H9 (cell line): ENCODE measurements at regions not wholly inside any gene's neighbourhood (a gene's known extent, or its start where the extent isn't known, plus 50 kb on each side); places are given as distances from the start of the nearest gene placed in this dataset.

Experiments
- DNase-seq: peaks from one replicate; pipeline ENCODE4 v3.0.0-alpha.2; 2017
- H2AFZ ChIP-seq: one replicate; pipeline ENCODE4 v1.6.1; 2013; ENCODE audit warnings: mild to moderate bottlenecking, low read length, control low read depth, moderate library complexity
- H2AK5ac ChIP-seq: 2 replicates; pipeline ENCODE4 v1.6.1; 2013; ENCODE audit warnings: low read length, control low read depth, mixed read lengths; ENCODE audit not compliant: insufficient read length
- H2BK120ac ChIP-seq: one replicate; pipeline ENCODE4 v1.6.1; 2013; ENCODE audit warnings: low read depth, mild to moderate bottlenecking, low read length, control low read depth, inconsistent platforms; ENCODE audit not compliant: poor library complexity, severe bottlenecking
- H2BK12ac ChIP-seq: 2 replicates; pipeline ENCODE4 v1.6.1; 2013; ENCODE audit warnings: low read length, control low read depth, mixed read lengths, low read depth; ENCODE audit not compliant: insufficient read length
- H2BK15ac ChIP-seq: 2 replicates; pipeline ENCODE4 v1.6.1; 2013; ENCODE audit warnings: low read depth, low read length, control low read depth
- H2BK20ac ChIP-seq: one replicate; pipeline ENCODE4 v1.6.1; 2013; ENCODE audit warnings: low read depth, mild to moderate bottlenecking, low read length, control low read depth, inconsistent platforms; ENCODE audit not compliant: poor library complexity, severe bottlenecking
- H2BK5ac ChIP-seq: 2 replicates; pipeline ENCODE4 v1.6.1; 2013; ENCODE audit warnings: low read length, control low read depth, mixed read lengths; ENCODE audit not compliant: insufficient read length
- H3K14ac ChIP-seq: 2 replicates; pipeline ENCODE4 v1.6.1; 2013; ENCODE audit warnings: low read length, control low read depth; ENCODE audit not compliant: insufficient read depth
- H3K18ac ChIP-seq: 2 replicates; pipeline ENCODE4 v1.6.1; 2013; ENCODE audit warnings: low read depth, mild to moderate bottlenecking, mixed read lengths, low read length, control low read depth; ENCODE audit not compliant: insufficient read length
- H3K23ac ChIP-seq: 2 replicates; pipeline ENCODE4 v1.6.1; 2013; ENCODE audit warnings: low read length, control low read depth, mixed read lengths, low read depth; ENCODE audit not compliant: insufficient read length
- H3K23me2 ChIP-seq: 2 replicates; pipeline ENCODE4 v1.6.1; 2013; ENCODE audit warnings: low read depth, mild to moderate bottlenecking, mixed read lengths, low read length, control low read depth; ENCODE audit not compliant: insufficient read length, poor library complexity, severe bottlenecking
- H3K27ac ChIP-seq: 2 replicates; pipeline ENCODE4 v1.5.1; 2013; ENCODE audit warnings: low read length, control low read depth, mixed read lengths, low read depth; ENCODE audit not compliant: insufficient read length
- H3K27me3 ChIP-seq: 2 replicates; pipeline ENCODE4 v1.6.1; 2013; ENCODE audit warnings: low read length, control low read depth, inconsistent platforms; ENCODE audit not compliant: insufficient read depth
- H3K4ac ChIP-seq: 2 replicates; pipeline ENCODE4 v1.6.1; 2013; ENCODE audit warnings: low read depth, mild to moderate bottlenecking, control low read depth, inconsistent platforms, low read length, moderate library complexity
- H3K4me1 ChIP-seq: 2 replicates; pipeline ENCODE4 v1.6.1; 2013; ENCODE audit warnings: low read length, control low read depth, inconsistent platforms; ENCODE audit not compliant: insufficient read depth
- H3K4me2 ChIP-seq: 2 replicates; pipeline ENCODE4 v1.6.1; 2013; ENCODE audit warnings: low read length, control low read depth, mixed read lengths; ENCODE audit not compliant: insufficient read length, insufficient read depth
- H3K56ac ChIP-seq: 2 replicates; pipeline ENCODE4 v1.6.1; 2013; ENCODE audit warnings: low read depth, mild to moderate bottlenecking, mixed read lengths, low read length, control low read depth; ENCODE audit not compliant: insufficient read length
- H3K79me1 ChIP-seq: 2 replicates; pipeline ENCODE4 v1.6.1; 2013; ENCODE audit warnings: low read depth, mild to moderate bottlenecking, moderate library complexity, low read length, control low read depth, inconsistent platforms; ENCODE audit not compliant: insufficient read depth, poor library complexity, severe bottlenecking
- H3K79me2 ChIP-seq: 2 replicates; pipeline ENCODE4 v1.6.1; 2013; ENCODE audit warnings: low read length, control low read depth, inconsistent platforms; ENCODE audit not compliant: insufficient read depth
- H3K9ac ChIP-seq: 2 replicates; pipeline ENCODE4 v1.6.1; 2013; ENCODE audit warnings: low read length, control low read depth, mixed read lengths; ENCODE audit not compliant: insufficient read length; ENCODE audit errors: extremely low read depth
- H3K9me3 ChIP-seq: one replicate; pipeline ENCODE4 v1.6.1; 2013; ENCODE audit warnings: low read depth, low read length, inconsistent platforms; ENCODE audit not compliant: control insufficient read depth
- H3T11ph ChIP-seq: one replicate; pipeline ENCODE4 v1.6.1; 2013; ENCODE audit warnings: mild to moderate bottlenecking, low read length, control low read depth, inconsistent platforms
- H4K20me1 ChIP-seq: one replicate; pipeline ENCODE4 v1.6.1; 2013; ENCODE audit not compliant: control insufficient read depth, insufficient read length, insufficient read depth
- H4K5ac ChIP-seq: 2 replicates; pipeline ENCODE4 v1.6.1; 2013; ENCODE audit warnings: low read depth, mild to moderate bottlenecking, mixed read lengths, low read length, control low read depth; ENCODE audit not compliant: insufficient read length
- H4K8ac ChIP-seq: replicated peaks from 2 replicates; pipeline ENCODE4 v1.6.1; 2013; ENCODE audit warnings: low read length, control low read depth, mixed read lengths, low read depth; ENCODE audit not compliant: insufficient read length
- H4K91ac ChIP-seq: 2 replicates; pipeline ENCODE4 v1.6.1; 2013; ENCODE audit warnings: low read depth, mild to moderate bottlenecking, moderate library complexity, mixed read lengths, low read length, control low read depth; ENCODE audit not compliant: insufficient read length
- H3K27ac Mint-ChIP-seq, 3 experiments: 2 replicates in 2 of 3; 3 replicates in 1 of 3; pipeline ENCODE4 v1.8.0; 2020 to 2021; ENCODE audit warnings: mixed read lengths in 3 of 3, mild to moderate bottlenecking in 1 of 3, moderate library complexity in 1 of 3
- H3K27me3 Mint-ChIP-seq: 2 replicates; pipeline ENCODE4 v1.8.0; 2021; ENCODE audit warnings: low read depth, mild to moderate bottlenecking, moderate library complexity, mixed read lengths
- H3K36me3 Mint-ChIP-seq, 3 experiments: 2 replicates in 2 of 3; 3 replicates in 1 of 3; pipeline ENCODE4 v1.8.0; 2020 to 2021; ENCODE audit warnings: low read depth in 3 of 3, mixed read lengths in 3 of 3; ENCODE audit not compliant: insufficient read depth in 1 of 3
- H3K4me1 Mint-ChIP-seq, 2 experiments: 2 replicates each; pipeline ENCODE4 v1.8.0; 2020; ENCODE audit warnings: mixed read lengths in 2 of 2
- H3K4me3 Mint-ChIP-seq, 2 experiments: 2 replicates in 1 of 2; 3 replicates in 1 of 2; pipeline ENCODE4 v1.8.0; 2020 to 2021; ENCODE audit warnings: mild to moderate bottlenecking in 2 of 2, mixed read lengths in 2 of 2, moderate library complexity in 1 of 2
- H3K9me3 Mint-ChIP-seq, 2 experiments: 2 replicates in 1 of 2; 3 replicates in 1 of 2; pipeline ENCODE4 v1.8.0; 2020; ENCODE audit warnings: mild to moderate bottlenecking in 2 of 2, mixed read lengths in 2 of 2, moderate library complexity in 1 of 2
- WGBS: extraction: QIAGEN DNeasy Blood & Tissue Kit; methylation state at CpG from one replicate; pipeline ENCODE4 v1.1.7; 2013; ENCODE audit warnings: missing lambda C conversion rate, low lambda C conversion rate, mixed read lengths; ENCODE audit not compliant: insufficient read length; ENCODE audit errors: extremely low coverage; 5-methylcytosine and 5-hydroxymethylcytosine counted together
- TF ChIP-seq, protein P1 (sequence below): fragments of 200-600 bp; sonication (generic); conservative IDR thresholded peaks from 3 replicates; pipeline ENCODE4 v1.8.0; 2021; ENCODE audit warnings: antibody characterized with exemption, mild to moderate bottlenecking

DNA sequence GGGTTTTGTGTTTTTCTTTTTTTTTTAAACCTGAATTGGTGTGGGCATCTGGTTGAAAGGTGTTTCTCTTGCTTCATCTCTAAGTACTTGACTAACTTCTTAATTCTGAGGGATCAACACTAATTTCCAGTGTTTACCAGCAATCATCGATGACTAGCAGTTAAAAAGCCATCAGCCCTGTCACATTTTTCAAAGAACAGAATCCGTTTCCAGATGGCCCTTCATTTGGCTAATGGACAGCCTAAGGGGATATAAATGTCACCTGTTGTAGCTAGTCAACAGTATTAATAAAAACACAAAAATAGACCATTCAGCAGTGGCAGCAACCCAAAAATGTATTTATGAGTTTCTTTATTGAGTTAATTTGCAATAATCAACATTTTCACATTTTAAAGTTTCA, 1076.5 kb downstream of the MAT2B start:
- H3K27me3 Mint-ChIP-seq: no peaks in the 10 kb centered on the region
- Histone ChIP-seq H4K5ac (no peak overlapping the region), H3K56ac (no peak overlapping the region), H2AFZ (no peak overlapping the region), H3K9me3 (no peaks in the 10 kb centered on the region), H3K27me3 (no peaks in the 10 kb centered on the region), H3K4me1 (no peaks in the 10 kb centered on the region), H3K18ac (no peak overlapping the region), H3K9ac (no peak overlapping the region), H2BK15ac (no peak overlapping the region), H3K14ac (no peak overlapping the region), H3K27ac (no peak overlapping the region), H2BK12ac (no peak overlapping the region), H2BK20ac (no peak overlapping the region), H4K8ac (no peak overlapping the region), H2BK120ac (no peak overlapping the region), H2BK5ac (no peak overlapping the region), H3K4ac (no peak overlapping the region), H3K79me1 (no peaks in the 10 kb centered on the region), H3K4me2 (no peak overlapping the region), H3T11ph (no peak overlapping the region), H2AK5ac (no peak overlapping the region), H3K79me2 (no peaks in the 10 kb centered on the region), H3K23ac (no peak overlapping the region), H4K20me1 (no peaks in the 10 kb centered on the region), H3K23me2 (no peaks in the 10 kb centered on the region), H4K91ac (no peak overlapping the region)
- no peaks in the 10 kb centered on the region for H3K9me3 Mint-ChIP-seq
- no peak overlapping the region for H3K4me3 Mint-ChIP-seq
- H3K27ac Mint-ChIP-seq: no peak overlapping the region
- H3K36me3 Mint-ChIP-seq: no peaks in the 10 kb centered on the region
- TF ChIP-seq, protein P1, sequence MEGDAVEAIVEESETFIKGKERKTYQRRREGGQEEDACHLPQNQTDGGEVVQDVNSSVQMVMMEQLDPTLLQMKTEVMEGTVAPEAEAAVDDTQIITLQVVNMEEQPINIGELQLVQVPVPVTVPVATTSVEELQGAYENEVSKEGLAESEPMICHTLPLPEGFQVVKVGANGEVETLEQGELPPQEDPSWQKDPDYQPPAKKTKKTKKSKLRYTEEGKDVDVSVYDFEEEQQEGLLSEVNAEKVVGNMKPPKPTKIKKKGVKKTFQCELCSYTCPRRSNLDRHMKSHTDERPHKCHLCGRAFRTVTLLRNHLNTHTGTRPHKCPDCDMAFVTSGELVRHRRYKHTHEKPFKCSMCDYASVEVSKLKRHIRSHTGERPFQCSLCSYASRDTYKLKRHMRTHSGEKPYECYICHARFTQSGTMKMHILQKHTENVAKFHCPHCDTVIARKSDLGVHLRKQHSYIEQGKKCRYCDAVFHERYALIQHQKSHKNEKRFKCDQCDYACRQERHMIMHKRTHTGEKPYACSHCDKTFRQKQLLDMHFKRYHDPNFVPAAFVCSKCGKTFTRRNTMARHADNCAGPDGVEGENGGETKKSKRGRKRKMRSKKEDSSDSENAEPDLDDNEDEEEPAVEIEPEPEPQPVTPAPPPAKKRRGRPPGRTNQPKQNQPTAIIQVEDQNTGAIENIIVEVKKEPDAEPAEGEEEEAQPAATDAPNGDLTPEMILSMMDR: no peak
- H3K4me1 Mint-ChIP-seq: no peaks in the 10 kb centered on the region
- no CpG with 5 or more reads among the region's 2 CpGs for WGBS
- DNase-seq: no peak
